GM12875 (cell line): ENCODE measurements at regions not wholly inside any gene's neighbourhood (a gene's known extent, or its start where the extent isn't known, plus 50 kb on each side); places are given as distances from the start of the nearest gene placed in this dataset.

Experiments used
- H3K4me3 ChIP-seq: one replicate; pipeline ENCODE4 v1.5.1; 2011; ENCODE audit warnings: low read depth, low read length, control low read depth
- TF ChIP-seq, protein P1 (sequence below): IDR thresholded peaks from 2 replicates; pipeline ENCODE4 v1.5.1; 2011; ENCODE audit warnings: low read depth, mild to moderate bottlenecking, control low read depth, inconsistent platforms, low read length, moderate library complexity, borderline replicate concordance; ENCODE audit not compliant: insufficient read depth

DNA sequence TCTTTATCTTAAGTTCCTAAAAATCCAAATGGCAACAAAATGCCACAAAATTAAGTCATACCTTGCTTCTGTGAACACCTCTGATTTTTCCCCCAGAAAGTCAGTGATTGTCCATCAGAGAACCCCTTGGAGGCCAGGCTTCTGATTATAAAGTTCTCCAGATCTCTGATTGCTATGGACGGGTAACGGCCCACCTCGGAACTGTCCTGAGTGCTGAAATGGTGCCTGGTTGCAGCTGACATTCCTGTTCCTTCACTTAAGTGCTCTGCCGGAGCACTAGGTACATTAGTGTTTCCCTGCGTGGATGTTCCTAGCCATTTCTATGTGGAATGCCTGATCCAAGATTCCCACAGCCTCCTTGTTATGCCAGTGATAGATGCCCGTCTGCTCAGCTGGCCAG lies 85.0 kb downstream of the CHST1 start:
- H3K4me3 ChIP-seq = no peak overlapping the region
- TF ChIP-seq, protein P1, sequence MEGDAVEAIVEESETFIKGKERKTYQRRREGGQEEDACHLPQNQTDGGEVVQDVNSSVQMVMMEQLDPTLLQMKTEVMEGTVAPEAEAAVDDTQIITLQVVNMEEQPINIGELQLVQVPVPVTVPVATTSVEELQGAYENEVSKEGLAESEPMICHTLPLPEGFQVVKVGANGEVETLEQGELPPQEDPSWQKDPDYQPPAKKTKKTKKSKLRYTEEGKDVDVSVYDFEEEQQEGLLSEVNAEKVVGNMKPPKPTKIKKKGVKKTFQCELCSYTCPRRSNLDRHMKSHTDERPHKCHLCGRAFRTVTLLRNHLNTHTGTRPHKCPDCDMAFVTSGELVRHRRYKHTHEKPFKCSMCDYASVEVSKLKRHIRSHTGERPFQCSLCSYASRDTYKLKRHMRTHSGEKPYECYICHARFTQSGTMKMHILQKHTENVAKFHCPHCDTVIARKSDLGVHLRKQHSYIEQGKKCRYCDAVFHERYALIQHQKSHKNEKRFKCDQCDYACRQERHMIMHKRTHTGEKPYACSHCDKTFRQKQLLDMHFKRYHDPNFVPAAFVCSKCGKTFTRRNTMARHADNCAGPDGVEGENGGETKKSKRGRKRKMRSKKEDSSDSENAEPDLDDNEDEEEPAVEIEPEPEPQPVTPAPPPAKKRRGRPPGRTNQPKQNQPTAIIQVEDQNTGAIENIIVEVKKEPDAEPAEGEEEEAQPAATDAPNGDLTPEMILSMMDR = no peak

DNA sequence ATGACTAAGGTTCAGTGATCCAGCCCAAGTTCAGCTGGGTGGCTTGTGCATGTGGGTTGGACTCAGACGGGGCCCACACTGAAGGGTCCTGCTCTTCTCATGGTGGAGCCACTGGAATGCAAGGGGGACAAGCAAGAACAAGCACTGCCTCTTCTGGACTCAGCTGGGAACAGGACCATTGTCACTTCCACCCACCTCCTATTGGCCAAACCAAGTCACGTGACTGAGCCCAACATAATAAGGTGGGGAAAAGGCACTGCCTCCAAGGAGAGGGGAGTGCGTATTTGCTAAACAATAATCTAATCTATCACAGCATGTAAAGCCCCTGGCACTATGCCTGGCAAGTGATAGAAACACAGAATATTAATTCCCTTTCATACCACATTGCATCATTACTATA lies 87.1 kb downstream of the CHST1 start:
- H3K4me3 ChIP-seq = no peak overlapping the region
- TF ChIP-seq, protein P1 = no peak

DNA sequence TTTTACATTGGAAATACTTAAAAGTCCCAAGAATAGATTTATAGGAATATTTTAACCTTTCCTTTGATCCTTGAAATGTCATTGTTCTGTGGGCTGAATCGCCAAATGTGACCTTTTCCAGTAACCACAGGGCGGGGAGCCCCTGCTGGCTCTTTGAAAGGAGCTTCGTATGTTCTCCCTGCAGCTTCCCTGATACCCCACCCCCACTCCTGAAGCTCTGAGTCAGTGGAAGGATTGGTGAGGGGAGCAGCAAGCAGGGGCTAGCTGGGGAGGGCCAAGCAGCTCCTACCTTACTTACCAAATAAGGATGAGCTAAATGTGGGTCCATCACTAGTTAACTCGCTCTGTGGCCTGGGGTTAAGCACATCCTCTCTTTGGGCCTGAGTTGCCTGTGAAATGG lies 87.7 kb downstream of the CHST1 start:
- TF ChIP-seq, protein P1 = no peak
- H3K4me3 ChIP-seq = no peak overlapping the region

DNA sequence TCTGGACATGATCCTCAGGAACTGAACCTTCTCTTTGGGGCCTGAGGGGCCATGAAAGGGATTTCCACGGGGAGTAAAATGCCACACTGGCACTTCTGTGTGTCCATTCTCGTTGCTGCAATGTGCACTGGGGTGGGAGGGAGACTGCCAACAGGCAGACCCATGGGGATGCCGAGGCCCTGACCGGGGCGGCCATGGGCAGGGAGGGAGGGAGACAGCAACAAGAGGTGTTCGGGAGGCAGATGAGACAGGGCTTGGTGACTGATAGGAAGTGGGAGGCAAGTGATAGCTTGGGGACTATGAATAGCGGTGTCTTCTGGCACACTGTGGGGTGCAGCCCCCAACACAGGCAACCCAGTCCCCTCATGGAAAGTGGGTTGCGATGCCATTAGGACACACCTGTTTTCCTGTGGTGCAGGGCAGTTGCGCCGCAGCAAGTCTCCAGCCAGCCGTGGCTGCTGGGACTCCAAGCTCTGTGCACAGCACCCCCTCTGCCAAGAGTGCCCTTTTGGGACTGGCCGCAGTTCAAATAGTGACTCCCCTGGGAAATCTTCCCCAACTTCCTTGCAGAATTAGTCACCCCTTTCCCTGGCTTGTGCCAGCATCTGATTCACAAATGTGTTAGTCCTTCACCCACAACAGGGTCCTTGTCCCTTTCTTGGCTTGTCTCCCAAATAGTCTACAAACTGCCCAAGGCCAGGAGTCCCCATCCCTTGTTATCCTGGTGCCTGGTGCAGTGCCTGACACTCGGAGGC lies 88.8 kb downstream of the CHST1 start:
- TF ChIP-seq, protein P1 = no peak
- H3K4me3 ChIP-seq = no peak overlapping the region

DNA sequence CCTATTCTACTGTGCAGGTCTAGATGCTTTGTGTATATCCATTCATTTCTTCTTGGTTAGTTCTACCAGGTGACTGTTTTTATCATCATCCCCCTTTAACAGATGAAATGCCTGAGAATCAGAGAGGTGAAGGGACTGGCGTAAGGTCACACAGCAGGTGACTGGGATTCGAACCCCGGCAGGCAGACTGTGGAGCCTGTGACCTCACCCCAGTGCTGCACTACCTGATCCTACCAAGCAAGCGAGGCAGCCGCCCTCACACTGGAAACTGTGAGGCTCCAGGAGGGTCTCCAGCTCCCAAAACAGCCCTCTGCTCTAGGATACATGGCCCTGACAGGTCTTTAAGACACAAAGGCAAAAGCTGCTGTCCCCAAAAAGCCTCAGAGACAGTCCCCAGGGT lies 91.7 kb downstream of the CHST1 start:
- TF ChIP-seq, protein P1 = no peak
- H3K4me3 ChIP-seq = no peak overlapping the region

DNA sequence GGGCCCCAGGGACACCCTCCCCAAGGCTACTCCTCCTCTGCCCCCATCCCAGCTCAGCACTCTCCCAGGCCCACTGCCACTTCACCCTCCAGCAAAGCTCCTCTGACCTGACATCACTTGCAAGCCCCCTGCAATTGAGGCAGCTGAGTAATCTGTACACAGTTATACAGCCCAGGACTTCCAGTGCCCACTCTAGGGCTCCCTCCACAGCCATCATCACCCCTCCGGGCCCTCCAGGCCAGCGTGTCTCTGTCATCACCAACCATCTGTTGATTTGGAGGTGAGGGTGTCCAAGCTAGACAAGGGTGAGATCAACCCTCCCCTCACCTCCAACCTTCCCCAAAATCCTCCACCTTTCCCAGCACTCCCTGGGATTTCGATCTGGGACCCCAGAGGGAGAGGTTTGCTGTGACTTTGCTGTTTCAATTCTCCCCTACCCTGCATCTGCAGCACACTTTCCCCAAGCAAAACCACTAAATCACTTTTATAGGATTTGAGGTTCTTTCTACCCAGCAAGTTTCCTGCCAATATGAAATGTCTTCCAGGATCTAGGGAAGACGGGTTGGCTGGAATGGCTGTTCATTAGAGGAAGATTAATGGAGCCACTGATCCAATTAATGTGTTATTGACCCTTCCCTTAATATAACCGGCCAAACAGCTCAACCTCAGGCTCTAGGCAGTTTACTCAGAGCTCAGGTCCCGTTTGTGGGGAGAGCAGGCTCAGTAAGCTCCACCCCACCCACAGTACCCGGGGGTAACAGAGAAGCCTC lies 92.9 kb downstream of the CHST1 start:
- TF ChIP-seq, protein P1 = no peak
- H3K4me3 ChIP-seq = no peak overlapping the region

DNA sequence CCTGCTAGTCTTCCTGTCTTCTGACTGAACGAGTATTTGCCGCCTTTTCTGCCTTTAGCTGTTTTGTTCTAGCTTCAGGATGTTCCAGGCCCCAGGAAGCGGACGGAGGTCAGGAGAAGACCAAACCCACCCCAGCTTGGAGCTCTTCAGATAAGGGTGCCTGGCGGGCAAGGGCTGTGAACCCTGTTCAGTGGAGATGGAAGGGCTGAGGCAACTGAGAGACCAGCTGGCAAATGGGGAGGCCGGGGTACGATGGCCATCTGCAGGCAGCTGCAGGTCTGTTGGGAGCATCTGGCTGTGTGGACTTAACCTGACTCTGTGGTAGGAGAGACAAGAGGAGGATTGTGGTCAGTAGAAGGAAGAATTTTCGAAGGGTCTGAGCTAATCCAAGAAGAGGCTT lies 95.6 kb downstream of the CHST1 start:
- TF ChIP-seq, protein P1 = no peak
- no peak overlapping the region for H3K4me3 ChIP-seq
